Nucleus accumbens (tissue), 56 donors: ENCODE measurements at regions not wholly inside any gene's neighbourhood (a gene's known extent, or its start where the extent isn't known, plus 50 kb on each side); places are given as distances from the start of the nearest gene placed in this dataset.
"Not testable (repeated sequence)": the region's sequence is repeated elsewhere in the genome, so short reads cannot be mapped to it uniquely, and the experiment has no call there.

Experiments used
- DNase-seq, 56 donors: peaks; one replicate each; lab custom pipeline; 2025; lab: John Stamatoyannopoulos, UW

- no peak for DNase-seq
Observed at GRCh38 chr9:106075960-106076327, 381.6 kb downstream of the TMEM38B start.

- no peak for DNase-seq
Observed at GRCh38 chr9:106076711-106077110, 382.4 kb downstream of the TMEM38B start.

- DNase-seq = peak in 12 of 56 donors; percentile 1 to 10 (median 6)
Observed at GRCh38 chr9:106077731-106078130, 383.4 kb downstream of the TMEM38B start.

DNA sequence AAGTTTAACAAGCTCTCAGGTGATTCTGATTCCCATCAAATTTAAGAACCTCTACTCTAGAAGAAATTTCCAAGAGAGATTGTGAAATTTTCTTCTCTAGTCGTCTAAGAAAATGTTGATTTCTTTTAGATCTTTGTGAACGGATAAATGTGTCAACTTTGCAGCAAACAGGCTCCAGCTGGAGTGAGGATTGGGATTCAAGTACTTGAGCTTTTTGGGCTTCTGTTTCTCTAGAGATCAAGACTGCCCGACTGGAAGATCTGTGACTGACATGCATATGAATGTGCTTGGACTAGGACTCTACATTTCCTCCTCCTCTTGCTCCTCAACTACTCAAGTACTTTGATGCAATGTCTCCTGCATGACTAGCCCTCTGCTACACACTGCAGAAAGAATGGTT is 388.3 kb downstream of the TMEM38B start:
- DNase-seq = no peak

- no peak for DNase-seq
Observed at GRCh38 chr9:106084702-106085101, 390.4 kb downstream of the TMEM38B start.

- DNase-seq = no peak
Observed at GRCh38 chr9:106085479-106085878, 391.1 kb downstream of the TMEM38B start.

GRCh38 chr9:106092083-106092482 is 397.7 kb downstream of the TMEM38B start:
- DNase-seq = no peak

DNA sequence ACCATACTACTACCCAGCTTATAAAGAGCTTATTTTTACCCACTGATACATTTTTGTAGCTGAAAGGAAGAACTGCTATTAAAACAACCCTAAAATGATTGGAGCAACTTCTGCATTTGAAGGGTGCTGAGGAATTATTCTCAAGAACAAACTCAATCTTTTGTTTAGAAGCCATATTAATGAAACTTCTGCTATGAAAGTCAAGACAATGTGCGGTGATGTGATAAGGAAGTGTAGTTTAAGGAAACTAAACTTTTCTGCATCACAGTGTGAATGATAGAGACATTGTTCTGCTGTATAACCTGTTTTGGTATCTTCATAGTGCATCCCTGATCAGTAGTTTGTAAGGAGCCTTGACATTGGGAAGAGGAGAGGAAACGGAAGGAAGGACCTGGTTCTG is 408.5 kb downstream of the TMEM38B start:
- no peak for DNase-seq

- no peak for DNase-seq
Observed at GRCh38 chr9:106104887-106105286, 410.5 kb downstream of the TMEM38B start.

- DNase-seq = no peak
Observed at GRCh38 chr9:106106396-106106795, 412.1 kb downstream of the TMEM38B start.

GRCh38 chr9:106107716-106108115 is 413.4 kb downstream of the TMEM38B start:
- no peak for DNase-seq

DNA sequence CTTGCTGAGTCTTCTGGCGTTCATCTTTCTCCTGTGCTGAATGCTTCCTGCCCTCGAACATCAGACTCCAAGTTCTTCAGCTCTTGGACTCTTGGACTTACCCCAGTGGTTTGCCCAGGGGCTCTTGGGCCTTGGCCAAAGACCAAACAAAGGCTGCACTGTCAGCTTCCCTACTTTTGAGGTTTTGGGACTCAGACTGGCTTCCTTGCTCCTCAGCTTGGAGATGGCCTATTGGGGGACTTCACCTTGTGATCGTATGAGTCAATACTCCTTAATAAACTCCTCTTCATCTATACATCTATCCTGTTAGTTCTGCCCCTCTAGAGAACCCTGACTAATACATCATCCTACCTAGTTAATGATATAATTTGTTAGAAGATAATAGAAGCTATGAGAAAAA is 415.4 kb downstream of the TMEM38B start:
- not testable (repeated sequence) for DNase-seq

GRCh38 chr9:106110483-106110882 is 416.1 kb downstream of the TMEM38B start:
- no peak for DNase-seq

GRCh38 chr9:106111039-106111730 is 416.8 kb downstream of the TMEM38B start:
- DNase-seq = no peak

- no peak for DNase-seq
Observed at GRCh38 chr9:106112935-106113334, 418.6 kb downstream of the TMEM38B start.

DNA sequence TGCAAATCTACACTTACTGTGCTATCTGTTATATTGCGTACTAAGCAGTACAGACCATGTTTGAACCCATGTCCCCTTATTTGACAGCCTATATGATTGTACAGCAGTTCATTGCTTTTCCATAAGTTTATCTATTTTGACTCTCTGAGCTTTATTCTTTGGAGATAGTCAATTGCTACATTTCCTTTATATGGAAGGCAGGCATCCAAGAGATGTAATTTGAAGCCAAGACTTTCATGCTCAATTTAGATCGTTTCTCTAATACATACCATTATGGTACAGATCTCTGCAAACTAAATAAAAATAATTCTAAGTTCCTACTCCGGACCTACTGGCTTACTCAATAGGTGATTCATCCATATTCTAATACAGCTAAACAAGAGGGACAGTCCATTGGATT is 424.8 kb downstream of the TMEM38B start:
- no peak for DNase-seq

DNA sequence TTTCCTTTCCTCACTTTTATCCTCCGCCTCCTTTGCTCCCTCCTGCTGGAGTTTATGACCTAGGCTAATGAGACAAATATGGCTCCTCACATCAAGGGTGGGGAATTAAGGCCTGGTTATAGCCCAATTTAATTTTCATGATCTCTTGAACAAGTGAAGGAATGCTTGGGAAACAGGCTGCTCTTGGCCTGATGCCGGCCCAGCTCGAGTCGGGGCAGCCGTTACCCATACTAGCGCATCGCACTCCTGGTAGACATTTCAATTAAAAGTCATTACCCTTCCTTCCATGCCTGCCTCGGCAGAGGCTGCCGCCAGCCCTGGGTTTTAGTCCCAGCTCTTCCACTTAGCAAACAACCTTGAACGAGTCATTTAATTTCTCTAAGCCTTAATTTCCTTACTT is 425.7 kb downstream of the TMEM38B start:
- no peak for DNase-seq

- DNase-seq = no peak
Observed at GRCh38 chr9:106127776-106128175, 433.4 kb downstream of the TMEM38B start.

DNA sequence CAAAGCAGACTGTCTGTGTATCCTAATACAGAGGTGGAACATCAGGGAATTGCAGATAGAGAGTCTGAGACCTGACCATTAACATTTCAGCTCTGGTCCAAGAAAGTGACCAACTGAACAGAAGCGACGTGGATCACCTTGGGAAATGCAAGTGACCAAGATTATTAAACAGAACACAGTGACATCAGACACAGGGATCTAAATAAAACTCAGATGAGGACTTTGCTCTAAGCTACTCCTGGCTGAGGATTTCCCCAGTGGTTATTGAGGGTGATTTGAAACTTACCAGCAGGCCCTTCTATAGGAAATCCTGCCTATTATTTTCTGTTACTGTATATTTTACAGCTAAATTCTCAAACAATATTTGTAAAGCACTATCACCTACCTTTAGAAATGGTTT is 436.0 kb downstream of the TMEM38B start:
- DNase-seq = no peak

GRCh38 chr9:106143781-106144180 is 449.4 kb downstream of the TMEM38B start:
- no peak for DNase-seq

DNA sequence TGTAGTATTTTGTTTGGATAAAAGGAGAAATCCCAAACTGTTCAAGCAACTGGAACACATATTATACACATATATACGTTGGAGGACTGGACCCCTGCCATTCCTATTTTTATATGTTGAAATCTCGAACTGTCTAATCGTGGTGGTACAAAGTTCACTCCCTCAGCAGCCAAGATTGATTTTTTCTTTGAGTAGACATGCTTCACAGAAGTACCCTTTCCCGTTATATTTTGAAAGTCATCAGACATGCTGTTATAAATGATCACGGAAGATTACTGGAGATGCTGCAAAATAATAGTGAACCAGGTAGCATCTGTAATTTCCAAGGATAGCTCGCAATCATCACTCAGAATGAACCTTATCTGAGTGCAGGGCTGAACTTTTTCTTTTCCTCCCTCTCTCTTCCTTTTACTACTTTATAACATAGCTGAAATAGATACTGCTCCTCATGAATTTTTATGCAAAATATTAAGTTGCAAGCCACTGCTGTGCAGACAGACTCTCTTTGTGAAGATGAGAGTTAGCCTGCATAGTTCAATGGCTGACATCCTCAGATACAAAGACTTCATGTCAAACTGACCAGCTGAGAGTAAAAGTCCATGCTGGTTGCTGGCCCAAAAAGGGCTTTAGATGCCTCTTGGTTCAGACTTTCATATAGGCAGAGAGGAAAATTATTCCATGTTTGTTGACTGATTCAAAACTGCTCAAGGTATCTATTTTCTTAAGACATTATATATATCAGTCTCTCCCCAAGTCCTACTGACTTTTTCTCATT is 451.9 kb downstream of the TMEM38B start:
- DNase-seq = no peak

DNA sequence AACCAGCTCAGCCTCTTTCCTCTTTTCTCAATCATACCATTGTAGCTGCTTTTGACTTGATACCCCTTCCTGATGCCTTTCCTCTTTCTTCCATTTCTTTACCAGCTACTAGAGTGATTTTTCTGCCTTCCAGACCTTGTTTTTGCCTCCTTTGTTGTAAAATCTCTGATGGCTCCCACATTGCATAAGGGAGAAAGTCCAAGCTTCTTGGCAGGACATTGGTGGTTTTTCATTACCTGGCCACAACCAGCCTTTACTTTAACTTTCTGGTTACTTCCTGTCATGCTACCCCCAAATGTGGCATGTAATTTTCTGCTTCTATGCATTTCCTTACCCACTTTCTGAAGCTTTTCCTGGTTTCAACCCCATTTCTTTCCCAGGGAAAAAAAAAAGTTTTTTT is 452.5 kb downstream of the TMEM38B start:
- DNase-seq = no peak
